ENCODE measurements at regions not wholly inside any gene's neighbourhood (a gene's known extent, or its start where the extent isn't known, plus 50 kb on each side); places are given as distances from the start of the nearest gene placed in this dataset.

DNA sequence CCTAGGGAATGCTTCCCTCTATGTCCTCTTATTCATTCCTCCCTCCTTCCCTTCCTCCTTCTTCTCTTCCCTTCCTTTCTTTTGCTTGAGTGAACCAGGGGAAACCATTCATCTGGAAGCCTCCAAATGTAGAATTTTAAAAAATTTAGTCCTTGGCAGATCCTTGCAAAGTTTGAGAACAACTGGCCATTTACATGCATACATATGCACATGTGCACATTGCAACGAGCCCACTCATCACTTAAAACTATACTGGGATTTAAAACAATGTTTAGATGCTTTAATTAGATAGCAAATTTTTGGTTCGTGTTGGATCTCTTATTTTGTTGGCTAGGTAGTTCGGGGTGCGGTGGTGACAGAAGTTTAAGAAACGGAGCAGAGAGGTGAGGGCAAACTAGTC lies 68.0 kb upstream of the HMGA2 start:
- TF ChIP-seq, protein P1, sequence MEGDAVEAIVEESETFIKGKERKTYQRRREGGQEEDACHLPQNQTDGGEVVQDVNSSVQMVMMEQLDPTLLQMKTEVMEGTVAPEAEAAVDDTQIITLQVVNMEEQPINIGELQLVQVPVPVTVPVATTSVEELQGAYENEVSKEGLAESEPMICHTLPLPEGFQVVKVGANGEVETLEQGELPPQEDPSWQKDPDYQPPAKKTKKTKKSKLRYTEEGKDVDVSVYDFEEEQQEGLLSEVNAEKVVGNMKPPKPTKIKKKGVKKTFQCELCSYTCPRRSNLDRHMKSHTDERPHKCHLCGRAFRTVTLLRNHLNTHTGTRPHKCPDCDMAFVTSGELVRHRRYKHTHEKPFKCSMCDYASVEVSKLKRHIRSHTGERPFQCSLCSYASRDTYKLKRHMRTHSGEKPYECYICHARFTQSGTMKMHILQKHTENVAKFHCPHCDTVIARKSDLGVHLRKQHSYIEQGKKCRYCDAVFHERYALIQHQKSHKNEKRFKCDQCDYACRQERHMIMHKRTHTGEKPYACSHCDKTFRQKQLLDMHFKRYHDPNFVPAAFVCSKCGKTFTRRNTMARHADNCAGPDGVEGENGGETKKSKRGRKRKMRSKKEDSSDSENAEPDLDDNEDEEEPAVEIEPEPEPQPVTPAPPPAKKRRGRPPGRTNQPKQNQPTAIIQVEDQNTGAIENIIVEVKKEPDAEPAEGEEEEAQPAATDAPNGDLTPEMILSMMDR (IDR thresholded peaks at IDR 0.05 in 2 of 3, conservative IDR thresholded peaks at IDR 0.05 in 1 of 3; ENCODE audit: borderline replicate concordance in 1 of 3, insufficient read depth in 1 of 3, low read depth in 2 of 3, low read length in 2 of 3) = no peak
- TF ChIP-seq, protein P2, sequence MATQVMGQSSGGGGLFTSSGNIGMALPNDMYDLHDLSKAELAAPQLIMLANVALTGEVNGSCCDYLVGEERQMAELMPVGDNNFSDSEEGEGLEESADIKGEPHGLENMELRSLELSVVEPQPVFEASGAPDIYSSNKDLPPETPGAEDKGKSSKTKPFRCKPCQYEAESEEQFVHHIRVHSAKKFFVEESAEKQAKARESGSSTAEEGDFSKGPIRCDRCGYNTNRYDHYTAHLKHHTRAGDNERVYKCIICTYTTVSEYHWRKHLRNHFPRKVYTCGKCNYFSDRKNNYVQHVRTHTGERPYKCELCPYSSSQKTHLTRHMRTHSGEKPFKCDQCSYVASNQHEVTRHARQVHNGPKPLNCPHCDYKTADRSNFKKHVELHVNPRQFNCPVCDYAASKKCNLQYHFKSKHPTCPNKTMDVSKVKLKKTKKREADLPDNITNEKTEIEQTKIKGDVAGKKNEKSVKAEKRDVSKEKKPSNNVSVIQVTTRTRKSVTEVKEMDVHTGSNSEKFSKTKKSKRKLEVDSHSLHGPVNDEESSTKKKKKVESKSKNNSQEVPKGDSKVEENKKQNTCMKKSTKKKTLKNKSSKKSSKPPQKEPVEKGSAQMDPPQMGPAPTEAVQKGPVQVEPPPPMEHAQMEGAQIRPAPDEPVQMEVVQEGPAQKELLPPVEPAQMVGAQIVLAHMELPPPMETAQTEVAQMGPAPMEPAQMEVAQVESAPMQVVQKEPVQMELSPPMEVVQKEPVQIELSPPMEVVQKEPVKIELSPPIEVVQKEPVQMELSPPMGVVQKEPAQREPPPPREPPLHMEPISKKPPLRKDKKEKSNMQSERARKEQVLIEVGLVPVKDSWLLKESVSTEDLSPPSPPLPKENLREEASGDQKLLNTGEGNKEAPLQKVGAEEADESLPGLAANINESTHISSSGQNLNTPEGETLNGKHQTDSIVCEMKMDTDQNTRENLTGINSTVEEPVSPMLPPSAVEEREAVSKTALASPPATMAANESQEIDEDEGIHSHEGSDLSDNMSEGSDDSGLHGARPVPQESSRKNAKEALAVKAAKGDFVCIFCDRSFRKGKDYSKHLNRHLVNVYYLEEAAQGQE (IDR thresholded peaks at IDR 0.05; ENCODE audit: low read depth) = no peak

All from HCT116 (cell line).